ENCODE measurements at regions not wholly inside any gene's neighbourhood (a gene's known extent, or its start where the extent isn't known, plus 50 kb on each side); places are given as distances from the start of the nearest gene placed in this dataset.

GRCh38 chr1:221565711-221566110, 176.2 kb downstream of the DUSP10 start:
- no peak for DNase-seq
- no peaks in the 10 kb centered on the region for H3K9me3 ChIP-seq (ENCODE audit: low read length)
- H3K36me3 ChIP-seq (ENCODE audit: low read depth, low read length) = no peaks in the 10 kb centered on the region
- no peaks in the 10 kb centered on the region for H3K4me1 ChIP-seq (ENCODE audit: insufficient read depth, low read length)
- no peak overlapping the region for H3K4me3 ChIP-seq (ENCODE audit: low read length)
- H3K27me3 ChIP-seq (ENCODE audit: low read length) = no peaks in the 10 kb centered on the region
- no peak overlapping the region for H3K4me2 ChIP-seq (ENCODE audit: low read length)
- H3K9me2 ChIP-seq (replicated peaks; ENCODE audit: low read length) = no peaks in the 10 kb centered on the region
- intact Hi-C loops (cut with micrococcal nuclease) = no loop called here
- BruUV-seq (replicated peaks) = no TSS peak
- ATAC-seq = no peak
- CTCF ChIA-PET = no interaction called here
- TF ChIP-seq CTCF (conservative IDR thresholded peaks at IDR 0.05; ENCODE audit: low read depth, low read length) (no peak), EZH2phosphoT487 (IDR thresholded peaks at IDR 0.05; ENCODE audit: borderline replicate concordance, low read length) (no peak), EZH2 (IDR thresholded peaks at IDR 0.05; ENCODE audit: low read length, unreplicated experiment) (no peak)
- no peak overlapping the region for H3K9ac ChIP-seq (ENCODE audit: low read length)
- H2AFZ ChIP-seq (ENCODE audit: low read length) = no peak overlapping the region
- H3F3A ChIP-seq (ENCODE audit: low read length, unreplicated experiment) = no peaks in the 10 kb centered on the region
- no peak overlapping the region for H3K27ac ChIP-seq (ENCODE audit: low read length)
- no peaks in the 10 kb centered on the region for H3K79me2 ChIP-seq (ENCODE audit: low read length)
- no peaks in the 10 kb centered on the region for H4K20me1 ChIP-seq (ENCODE audit: low read length)
- POLR2A ChIA-PET (ENCODE audit: unreplicated experiment) = no interaction called here

GRCh38 chr1:221567859-221568507, 173.9 kb downstream of the DUSP10 start:
- Histone ChIP-seq H4K20me1 (ENCODE audit: low read length) (no peaks in the 10 kb centered on the region), H3K27ac (ENCODE audit: low read length) (no peak overlapping the region), H3K4me3 (ENCODE audit: low read length) (no peak overlapping the region), H2AFZ (ENCODE audit: low read length) (no peak overlapping the region), H3K4me1 (ENCODE audit: insufficient read depth, low read length) (no peaks in the 10 kb centered on the region), H3K36me3 (ENCODE audit: low read depth, low read length) (no peaks in the 10 kb centered on the region), H3K27me3 (ENCODE audit: low read length) (no peaks in the 10 kb centered on the region), H3F3A (ENCODE audit: low read length, unreplicated experiment) (no peaks in the 10 kb centered on the region), H3K9ac (ENCODE audit: low read length) (no peak overlapping the region), H3K79me2 (ENCODE audit: low read length) (no peaks in the 10 kb centered on the region), H3K9me3 (ENCODE audit: low read length) (no peaks in the 10 kb centered on the region), H3K9me2 (replicated peaks; ENCODE audit: low read length) (no peaks in the 10 kb centered on the region), H3K4me2 (ENCODE audit: low read length) (no peak overlapping the region)
- ChIA-PET POLR2A (ENCODE audit: unreplicated experiment) (interaction anchor here (0.6 kb wide), 1 partner anchor 78 kb away, joined by 4 read pairs; no protein-coding TSS in a partner anchor), CTCF (interaction anchor here (0.7 kb wide), 1 partner anchor 90 kb away, joined by 3 read pairs; no protein-coding TSS in a partner anchor)
- no peak for TF ChIP-seq EZH2 (IDR thresholded peaks at IDR 0.05; ENCODE audit: low read length, unreplicated experiment)
- TF ChIP-seq CTCF (conservative IDR thresholded peaks at IDR 0.05; ENCODE audit: low read depth, low read length) = no peak
- no peak for TF ChIP-seq EZH2phosphoT487 (IDR thresholded peaks at IDR 0.05; ENCODE audit: borderline replicate concordance, low read length)
- ATAC-seq = no peak
- BruUV-seq (replicated peaks) = no TSS peak
- intact Hi-C loops (cut with micrococcal nuclease) = no loop called here
- DNase-seq = no peak

- H3K4me1 ChIP-seq (ENCODE audit: insufficient read depth, low read length) = peaks cover 14% of the 10 kb centered on the region
- no peaks in the 10 kb centered on the region for H3K9me3 ChIP-seq (ENCODE audit: low read length)
- H2AFZ ChIP-seq (ENCODE audit: low read length) = no peak overlapping the region
- H3K27me3 ChIP-seq (ENCODE audit: low read length) = no peaks in the 10 kb centered on the region
- ChIA-PET CTCF (no interaction called here), POLR2A (ENCODE audit: unreplicated experiment) (interaction anchor here (0.6 kb wide), 1 partner anchor 11 kb away, joined by 5 read pairs; no protein-coding TSS in a partner anchor)
- no peaks in the 10 kb centered on the region for H3K79me2 ChIP-seq (ENCODE audit: low read length)
- ATAC-seq = no peak
- no peak overlapping the region for H3K9ac ChIP-seq (ENCODE audit: low read length)
- no peak overlapping the region for H3K4me3 ChIP-seq (ENCODE audit: low read length)
- H3K4me2 ChIP-seq (ENCODE audit: low read length) = no peak overlapping the region
- intact Hi-C loops (cut with micrococcal nuclease) = no loop called here
- DNase-seq = no peak
- BruUV-seq (replicated peaks) = no TSS peak
- H4K20me1 ChIP-seq (ENCODE audit: low read length) = no peaks in the 10 kb centered on the region
- no peaks in the 10 kb centered on the region for H3K9me2 ChIP-seq (replicated peaks; ENCODE audit: low read length)
- H3K27ac ChIP-seq (ENCODE audit: low read length) = no peak overlapping the region
- TF ChIP-seq EZH2 (IDR thresholded peaks at IDR 0.05; ENCODE audit: low read length, unreplicated experiment) = no peak
- TF ChIP-seq EZH2phosphoT487 (IDR thresholded peaks at IDR 0.05; ENCODE audit: borderline replicate concordance, low read length) = no peak
- TF ChIP-seq CTCF (conservative IDR thresholded peaks at IDR 0.05; ENCODE audit: low read depth, low read length) = no peak
- no peaks in the 10 kb centered on the region for H3K36me3 ChIP-seq (ENCODE audit: low read depth, low read length)
- no peaks in the 10 kb centered on the region for H3F3A ChIP-seq (ENCODE audit: low read length, unreplicated experiment)
Measured at GRCh38 chr1:221573756-221574155, 168.1 kb downstream of the DUSP10 start.

All from PC-3 (cell line).